ENCODE measurements at regions not wholly inside any gene's neighbourhood (a gene's known extent, or its start where the extent isn't known, plus 50 kb on each side); places are given as distances from the start of the nearest gene placed in this dataset.
"Not testable (repeated sequence)": the region's sequence is repeated elsewhere in the genome, so short reads cannot be mapped to it uniquely, and the experiment has no call there.

DNA sequence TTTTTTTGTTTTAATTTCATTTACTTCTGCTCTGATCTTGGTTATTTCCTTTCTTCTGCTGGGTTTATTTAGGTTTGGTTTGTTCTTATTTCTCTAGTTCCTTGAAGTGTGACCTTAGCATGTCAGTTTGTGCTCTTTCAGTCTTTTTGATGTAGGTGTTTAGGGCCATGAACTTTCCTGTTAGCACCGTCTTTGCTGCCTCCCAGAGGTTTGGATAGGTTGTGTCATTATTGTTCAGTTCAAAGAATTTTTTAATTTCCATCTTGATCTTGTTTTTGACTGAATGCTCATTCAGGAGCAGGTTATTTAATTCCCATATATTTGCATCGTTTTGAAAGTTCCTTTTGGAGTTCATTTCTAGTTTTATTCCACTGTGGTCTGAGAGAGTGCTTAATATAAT lies 539.0 kb upstream of the ZP4 start:
- H3K27ac Mint-ChIP-seq; H2AK5ac ChIP-seq (ENCODE audit: insufficient read length, low read length); H2BK12ac ChIP-seq (ENCODE audit: insufficient read length, low read depth, low read length); H3K4ac ChIP-seq (ENCODE audit: low read depth, low read length); H3K4me3 Mint-ChIP-seq; H3K56ac ChIP-seq (ENCODE audit: insufficient read length, low read depth, low read length); H3K9ac ChIP-seq (ENCODE audit: extremely low read depth, insufficient read length, low read length); H3K23ac ChIP-seq (ENCODE audit: insufficient read length, low read depth, low read length); H3K4me1 ChIP-seq (ENCODE audit: insufficient read depth, low read length); H3K79me2 ChIP-seq (ENCODE audit: insufficient read depth, low read length); H2BK5ac ChIP-seq (ENCODE audit: insufficient read length, low read length); H4K91ac ChIP-seq (ENCODE audit: insufficient read length, low read depth, low read length); H2AFZ ChIP-seq (ENCODE audit: low read length); H2BK15ac ChIP-seq (ENCODE audit: low read depth, low read length); H3K14ac ChIP-seq (ENCODE audit: insufficient read depth, low read length); H3K27me3 Mint-ChIP-seq (ENCODE audit: low read depth); H3K27me3 ChIP-seq (ENCODE audit: insufficient read depth, low read length); H4K20me1 ChIP-seq (ENCODE audit: control insufficient read depth, insufficient read depth, insufficient read length); H3K18ac ChIP-seq (ENCODE audit: insufficient read length, low read depth, low read length); H2BK20ac ChIP-seq (ENCODE audit: low read depth, low read length, poor library complexity, severe bottlenecking); H4K8ac ChIP-seq (replicated peaks; ENCODE audit: insufficient read length, low read depth, low read length); H3K9me3 ChIP-seq (ENCODE audit: control insufficient read depth, low read depth, low read length); H3K9me3 Mint-ChIP-seq; H3K79me1 ChIP-seq (ENCODE audit: insufficient read depth, low read depth, low read length, poor library complexity, severe bottlenecking); H3K4me2 ChIP-seq (ENCODE audit: insufficient read depth, insufficient read length, low read length); DNase-seq; H3K23me2 ChIP-seq (ENCODE audit: insufficient read length, low read depth, low read length, poor library complexity, severe bottlenecking); H3K4me1 Mint-ChIP-seq; H3K27ac ChIP-seq (ENCODE audit: insufficient read length, low read depth, low read length); H2BK120ac ChIP-seq (ENCODE audit: low read depth, low read length, poor library complexity, severe bottlenecking); H3T11ph ChIP-seq (ENCODE audit: low read length); H4K5ac ChIP-seq (ENCODE audit: insufficient read length, low read depth, low read length): not testable (repeated sequence)
- H3K36me3 Mint-ChIP-seq (ENCODE audit: insufficient read depth in 1 of 3, low read depth in 3 of 3), result peaks cover 0 to 10% (median 8%) of the 10 kb centered on the region in 3 experiments; a peak in 4 of 7 replicates
- TF ChIP-seq, protein P1, sequence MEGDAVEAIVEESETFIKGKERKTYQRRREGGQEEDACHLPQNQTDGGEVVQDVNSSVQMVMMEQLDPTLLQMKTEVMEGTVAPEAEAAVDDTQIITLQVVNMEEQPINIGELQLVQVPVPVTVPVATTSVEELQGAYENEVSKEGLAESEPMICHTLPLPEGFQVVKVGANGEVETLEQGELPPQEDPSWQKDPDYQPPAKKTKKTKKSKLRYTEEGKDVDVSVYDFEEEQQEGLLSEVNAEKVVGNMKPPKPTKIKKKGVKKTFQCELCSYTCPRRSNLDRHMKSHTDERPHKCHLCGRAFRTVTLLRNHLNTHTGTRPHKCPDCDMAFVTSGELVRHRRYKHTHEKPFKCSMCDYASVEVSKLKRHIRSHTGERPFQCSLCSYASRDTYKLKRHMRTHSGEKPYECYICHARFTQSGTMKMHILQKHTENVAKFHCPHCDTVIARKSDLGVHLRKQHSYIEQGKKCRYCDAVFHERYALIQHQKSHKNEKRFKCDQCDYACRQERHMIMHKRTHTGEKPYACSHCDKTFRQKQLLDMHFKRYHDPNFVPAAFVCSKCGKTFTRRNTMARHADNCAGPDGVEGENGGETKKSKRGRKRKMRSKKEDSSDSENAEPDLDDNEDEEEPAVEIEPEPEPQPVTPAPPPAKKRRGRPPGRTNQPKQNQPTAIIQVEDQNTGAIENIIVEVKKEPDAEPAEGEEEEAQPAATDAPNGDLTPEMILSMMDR (conservative IDR thresholded peaks at IDR 0.05), result peak; percentile 46; the same call in 2 of the 3 replicates
- WGBS (ENCODE audit: extremely low coverage, insufficient read length, low lambda C conversion rate), result no CpG with 5 or more reads among the region's 2 CpGs
